ENCODE measurements at regions not wholly inside any gene's neighbourhood (a gene's known extent, or its start where the extent isn't known, plus 50 kb on each side); places are given as distances from the start of the nearest gene placed in this dataset.

DNA sequence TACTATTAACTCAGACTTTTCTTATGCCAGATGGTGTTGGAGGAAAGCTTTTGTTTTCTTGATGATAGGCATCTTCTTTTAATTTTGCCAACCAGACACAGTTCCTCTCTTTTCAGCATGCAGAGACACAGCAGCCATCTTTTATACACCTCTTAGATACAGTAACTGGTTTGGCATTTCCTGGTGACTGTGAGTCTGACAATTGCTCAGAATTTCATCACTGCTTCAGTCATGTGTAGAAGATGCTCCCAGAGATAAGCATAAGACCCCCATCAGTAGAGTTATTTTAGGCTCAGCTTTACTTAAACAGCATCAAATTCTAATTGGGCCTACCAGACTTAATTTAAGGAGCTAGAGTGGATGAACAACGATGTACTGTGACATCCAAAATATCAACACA lies 779.0 kb downstream of the SQOR start:
- DNase-seq (ENCODE audit: low spot score), result peak; percentile 4

DNA sequence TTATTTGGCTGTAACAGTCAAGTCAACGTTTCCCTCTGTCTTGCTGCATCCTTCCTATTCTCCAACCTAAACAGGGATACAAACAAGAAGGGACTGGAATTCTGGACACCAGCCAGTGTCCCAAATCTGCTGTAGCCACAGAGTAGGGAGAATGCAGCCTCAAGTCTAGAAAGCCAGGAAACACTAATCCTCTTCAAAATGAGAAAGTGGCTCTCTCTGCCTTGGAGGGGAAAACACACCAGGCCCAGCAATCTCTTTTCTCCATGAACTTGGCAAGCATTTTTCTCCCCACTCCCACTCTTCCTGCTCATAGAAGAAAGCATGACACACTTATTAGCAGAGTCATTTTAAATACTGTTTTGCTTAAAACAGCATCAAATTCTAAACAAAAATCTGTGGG lies 781.7 kb downstream of the SQOR start:
- DNase-seq (ENCODE audit: low spot score), result no peak

DNA sequence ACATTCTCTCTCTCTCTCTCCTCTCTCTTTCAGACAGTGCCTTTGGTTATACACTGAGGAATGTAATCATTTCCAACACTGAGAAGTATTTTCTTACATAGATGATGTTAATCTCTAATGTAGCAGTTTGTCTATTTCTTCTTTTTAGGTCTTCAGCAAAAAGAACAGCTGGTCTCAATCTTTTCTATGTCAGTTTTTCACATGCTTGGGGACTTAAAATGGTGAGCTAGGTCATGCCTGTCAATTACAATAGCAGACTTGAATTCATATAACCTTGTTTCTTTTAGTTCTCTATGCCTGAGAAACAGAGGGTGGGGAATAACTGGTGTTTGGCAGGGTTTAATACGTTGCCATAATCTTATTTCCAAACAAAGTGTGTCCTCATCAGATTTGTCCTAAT lies 786.2 kb downstream of the SQOR start:
- DNase-seq (ENCODE audit: low spot score), result no peak

DNA sequence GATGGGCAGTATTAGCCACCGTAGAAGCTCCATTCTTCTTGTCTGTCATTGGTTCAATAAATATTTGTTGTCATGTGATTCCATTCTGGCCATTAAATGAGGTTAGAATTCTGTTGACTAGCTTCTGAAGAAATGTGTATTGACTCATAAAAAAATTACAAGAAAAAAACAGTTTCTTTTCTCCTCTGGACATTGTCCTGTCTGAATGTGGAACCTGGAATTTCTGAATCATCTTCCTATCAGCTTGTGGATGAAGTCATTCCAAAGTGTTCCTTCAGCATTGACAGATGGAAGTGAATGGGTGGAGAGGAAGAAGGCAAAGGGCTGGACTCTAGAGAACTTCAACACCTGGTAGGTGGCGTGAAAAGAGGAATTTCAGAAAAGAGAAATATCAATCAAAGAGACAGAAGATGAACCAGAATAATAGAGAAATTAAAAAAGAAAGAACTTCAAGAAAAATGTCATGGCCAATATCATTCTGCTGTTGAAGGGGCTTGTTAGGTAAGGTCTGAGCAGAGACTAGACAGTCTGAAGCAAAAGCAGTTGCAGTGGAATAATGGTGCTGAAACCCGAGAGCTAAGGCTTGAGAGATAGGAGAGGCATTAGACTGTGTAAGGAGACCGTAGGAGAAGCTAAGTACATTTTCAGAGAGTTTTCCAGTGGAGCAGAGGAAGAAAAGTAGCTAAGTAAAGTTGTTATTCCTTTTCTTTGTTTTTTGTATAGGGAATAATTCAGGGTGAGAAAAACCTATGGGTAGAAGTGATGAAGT lies 806.6 kb downstream of the SQOR start:
- peak; percentile 2 for DNase-seq (ENCODE audit: low spot score)

DNA sequence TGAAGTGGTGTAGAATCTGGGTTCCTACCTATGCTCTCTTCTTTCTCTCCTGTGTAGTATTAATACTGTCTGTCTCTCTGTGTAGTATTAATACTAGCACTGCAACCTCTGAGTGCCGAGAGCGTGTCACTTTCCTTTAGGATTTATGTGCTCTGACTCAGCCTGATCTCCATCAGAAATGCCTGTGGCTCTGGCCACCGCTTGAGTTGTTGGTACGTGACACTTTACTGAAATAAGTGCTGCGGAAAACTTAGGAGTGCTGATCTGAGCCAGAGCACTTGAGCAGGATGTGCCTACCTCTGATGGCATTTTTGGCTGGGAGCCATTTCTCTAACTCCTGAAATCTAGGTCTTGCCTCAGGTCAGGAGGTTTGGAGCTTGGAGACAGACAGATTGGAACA lies 807.4 kb downstream of the SQOR start:
- DNase-seq (ENCODE audit: low spot score), result peak; percentile 7

DNA sequence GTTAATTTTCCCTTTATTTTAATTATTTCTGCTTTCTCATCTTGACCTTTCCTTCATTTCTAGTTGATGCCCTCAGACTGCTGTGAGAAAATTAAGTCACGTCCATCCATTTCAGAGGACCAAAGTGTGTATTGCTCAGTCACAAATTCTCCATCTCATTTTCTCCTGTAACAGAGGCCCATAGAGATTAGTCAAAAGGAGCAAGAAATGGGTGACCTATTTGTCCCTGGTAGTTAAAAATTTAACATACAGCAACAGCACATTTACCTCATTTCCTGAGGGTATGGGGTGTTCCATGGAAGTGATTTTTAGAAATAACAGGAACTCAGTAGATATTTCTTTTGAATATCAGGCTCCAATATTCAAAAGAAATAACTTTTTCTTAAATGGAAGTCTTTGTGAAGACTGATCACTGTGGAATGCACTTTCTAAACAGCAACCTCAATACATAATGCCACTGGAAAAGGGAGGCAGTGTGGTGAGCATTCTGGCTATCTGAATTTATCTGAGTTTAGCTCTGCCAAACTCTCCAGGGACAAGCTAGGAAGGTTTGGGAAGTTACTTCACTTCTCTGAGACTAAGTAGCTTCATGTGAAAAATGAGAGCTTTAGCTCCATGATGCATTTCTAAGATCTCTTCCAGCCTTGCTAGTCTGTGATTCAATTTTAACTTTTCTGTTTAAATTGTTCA lies 808.2 kb downstream of the SQOR start:
- no peak for DNase-seq (ENCODE audit: low spot score)

DNA sequence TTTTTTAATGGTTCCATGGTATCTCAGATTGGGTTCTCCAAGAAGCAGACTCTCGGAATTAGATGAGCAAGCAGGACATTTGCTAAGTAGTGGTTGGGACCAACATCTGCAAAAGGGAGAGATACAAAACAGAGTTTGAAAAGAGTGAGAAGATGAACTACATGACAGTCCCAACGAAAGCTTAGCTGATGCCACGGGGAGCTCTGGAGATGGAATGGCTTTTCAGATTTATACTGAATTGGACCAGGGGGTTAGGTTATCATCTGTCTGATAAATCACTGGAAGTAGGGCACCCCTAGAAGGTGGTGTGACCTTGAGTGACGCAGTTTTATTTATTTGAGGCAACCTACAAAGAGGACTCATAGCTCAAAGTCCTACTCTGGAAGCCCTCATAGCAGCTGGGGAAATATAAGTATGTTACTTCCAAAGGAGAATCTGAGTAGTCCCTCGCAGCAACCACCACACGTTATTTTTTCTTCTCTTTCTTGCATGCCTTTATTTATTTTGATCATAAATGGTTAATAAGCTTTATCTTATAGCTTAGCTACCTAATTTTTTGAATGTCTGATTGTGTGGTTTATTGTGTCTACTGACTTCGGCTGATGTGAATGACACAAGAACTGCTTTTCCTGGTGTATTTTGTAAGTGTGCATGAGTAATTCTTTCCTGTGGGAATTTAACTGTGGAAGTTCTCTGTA lies 815.4 kb downstream of the SQOR start:
- no peak for DNase-seq (ENCODE audit: low spot score)

DNA sequence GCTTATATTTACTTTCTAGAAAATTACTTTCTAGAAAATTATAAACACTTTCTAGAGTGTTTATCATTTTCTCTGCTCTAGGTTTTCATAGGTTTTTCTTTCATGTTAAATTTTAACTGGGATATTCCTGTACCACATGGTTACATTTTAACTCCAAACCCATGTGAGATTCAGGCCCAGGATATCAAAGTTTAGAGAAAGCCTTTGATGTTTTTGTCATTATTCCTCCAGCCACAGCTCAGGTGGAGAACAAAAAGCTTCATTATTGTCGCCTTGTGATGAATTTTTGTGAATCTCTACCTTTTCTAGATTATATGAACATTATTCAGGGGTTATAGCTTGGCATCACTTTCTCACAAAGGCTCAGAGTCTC lies 816.0 kb downstream of the SQOR start:
- DNase-seq (ENCODE audit: low spot score), result no peak

DNA sequence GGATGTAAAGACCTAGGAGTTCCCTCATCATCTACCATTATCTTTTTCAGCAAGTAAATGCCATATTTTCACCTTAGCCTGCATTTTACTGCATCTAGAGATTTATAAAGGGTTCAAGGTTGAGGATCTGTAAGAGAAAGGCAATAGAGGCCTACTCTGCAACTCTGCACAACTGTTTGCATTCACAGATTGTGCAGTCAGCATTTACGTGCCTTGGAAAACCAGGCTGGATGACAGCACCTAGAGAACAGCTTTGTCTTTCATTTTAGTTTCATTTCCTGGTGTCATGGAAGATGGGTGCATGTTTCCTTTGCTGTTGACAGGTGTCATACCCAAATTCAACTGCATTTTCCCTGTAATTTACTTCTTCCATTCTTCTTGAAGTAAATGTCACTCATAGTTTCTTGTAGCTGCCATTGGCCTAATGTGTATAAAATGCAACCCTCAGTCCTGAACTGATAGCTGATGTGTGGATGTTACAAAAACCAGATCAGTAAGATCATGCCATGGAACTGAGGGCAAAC lies 817.5 kb downstream of the SQOR start:
- no peak for DNase-seq (ENCODE audit: low spot score)

DNA sequence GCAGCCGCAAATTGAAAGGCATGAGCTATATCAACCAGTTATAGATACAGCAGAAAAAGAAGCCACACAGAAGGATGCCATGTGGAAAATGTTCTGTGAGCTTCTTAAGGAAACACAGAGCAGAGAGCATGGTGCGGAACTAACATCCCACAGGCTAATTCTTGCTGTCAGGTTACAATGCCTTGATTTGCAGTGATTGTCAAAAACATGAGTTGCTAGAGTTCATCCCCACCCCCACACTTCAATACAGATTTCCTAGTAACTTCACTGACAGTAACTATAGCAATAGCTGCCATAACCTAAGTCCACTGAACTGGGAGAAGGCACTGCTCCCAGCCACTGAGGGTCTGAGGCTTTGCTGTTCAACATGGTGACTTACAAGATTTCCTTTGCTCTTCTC lies 821.6 kb downstream of the SQOR start:
- no peak for DNase-seq (ENCODE audit: low spot score)

DNA sequence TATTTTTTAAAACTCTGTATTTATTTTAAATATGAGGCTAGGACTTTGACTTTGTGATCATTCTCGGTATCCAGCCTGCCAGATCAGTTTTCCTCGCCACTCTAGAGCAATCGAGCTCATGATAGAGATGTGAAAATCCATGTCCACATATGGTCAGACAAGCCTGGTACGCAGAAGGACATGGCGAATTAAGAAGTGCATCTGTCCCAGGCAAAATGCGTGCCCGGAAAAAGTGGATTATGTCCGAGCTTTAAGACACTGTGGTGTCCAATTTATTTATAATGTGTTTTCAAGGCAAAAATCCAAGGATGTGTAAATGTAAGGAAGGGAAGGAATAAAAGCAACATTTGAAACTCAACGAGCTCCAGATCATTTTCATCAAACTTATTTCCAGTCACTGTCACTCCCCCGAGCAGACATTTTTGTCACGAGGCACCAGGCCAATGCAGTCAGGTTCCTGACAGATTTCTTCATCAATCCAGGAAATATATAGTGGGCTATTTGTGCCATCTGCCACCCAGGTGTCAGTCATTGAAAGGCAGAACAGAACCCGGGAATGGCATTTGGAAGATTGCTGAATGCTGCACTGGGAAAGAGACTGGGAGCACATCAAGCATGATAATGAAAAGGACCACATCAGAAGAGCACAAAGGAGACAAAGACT lies 825.7 kb downstream of the SQOR start:
- DNase-seq (ENCODE audit: low spot score), result no peak

DNA sequence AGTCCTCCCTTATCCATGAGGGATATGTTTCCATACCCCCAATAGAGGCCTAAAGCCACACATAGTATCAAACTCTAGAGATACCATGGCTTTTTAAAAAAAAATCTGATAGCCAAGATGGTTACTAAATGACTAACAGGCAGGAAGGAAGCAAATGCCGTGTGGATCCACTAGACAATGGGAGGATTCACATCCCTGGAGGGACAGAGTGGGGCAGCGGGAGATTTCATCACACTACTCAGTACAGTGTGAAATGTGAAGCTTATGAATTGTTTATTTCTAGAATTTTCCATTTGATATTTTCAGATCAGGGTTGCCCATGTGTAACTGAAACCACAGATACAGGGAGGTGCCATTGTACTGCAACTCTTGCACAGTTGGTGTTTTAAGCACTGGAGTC lies 826.6 kb downstream of the SQOR start:
- no peak for DNase-seq (ENCODE audit: low spot score)

DNA sequence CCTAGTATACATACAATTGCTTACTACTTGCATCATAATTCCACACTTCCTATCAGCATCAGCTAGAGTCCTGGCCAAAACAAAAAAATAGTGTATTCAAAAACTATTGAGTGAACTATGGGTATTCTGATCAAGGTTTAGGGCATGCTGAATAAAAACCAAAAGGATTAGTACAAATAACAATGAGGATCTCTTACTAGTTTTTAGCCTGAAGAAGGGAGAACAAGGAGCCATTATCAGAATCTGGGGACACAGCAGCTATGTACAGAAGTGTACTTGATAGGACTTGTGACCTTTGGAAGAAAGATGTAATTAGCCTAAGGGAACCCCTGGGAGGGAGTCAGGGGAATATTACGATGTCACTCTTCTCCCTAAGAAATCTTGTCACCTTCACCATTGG lies 832.2 kb downstream of the SQOR start:
- DNase-seq (ENCODE audit: low spot score), result no peak

DNA sequence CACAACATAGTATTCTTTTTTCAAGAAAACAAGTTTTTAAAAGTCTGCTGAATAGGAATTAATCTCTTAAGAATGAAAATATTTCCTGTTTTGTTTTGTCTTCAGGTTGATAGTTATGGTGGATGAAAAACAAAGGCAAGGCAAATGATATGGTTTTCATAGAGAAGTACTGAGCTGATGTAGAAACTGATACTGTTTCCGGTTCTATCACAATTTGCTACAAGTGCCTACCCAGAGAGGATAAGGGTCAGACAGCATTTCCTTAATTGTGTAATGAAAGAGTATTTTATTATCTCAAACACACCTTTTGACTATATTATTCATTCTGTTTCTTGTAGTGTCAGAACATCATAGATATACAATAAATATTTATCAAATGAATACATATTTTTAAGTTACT lies 836.3 kb downstream of the SQOR start:
- no peak for DNase-seq (ENCODE audit: low spot score)

DNA sequence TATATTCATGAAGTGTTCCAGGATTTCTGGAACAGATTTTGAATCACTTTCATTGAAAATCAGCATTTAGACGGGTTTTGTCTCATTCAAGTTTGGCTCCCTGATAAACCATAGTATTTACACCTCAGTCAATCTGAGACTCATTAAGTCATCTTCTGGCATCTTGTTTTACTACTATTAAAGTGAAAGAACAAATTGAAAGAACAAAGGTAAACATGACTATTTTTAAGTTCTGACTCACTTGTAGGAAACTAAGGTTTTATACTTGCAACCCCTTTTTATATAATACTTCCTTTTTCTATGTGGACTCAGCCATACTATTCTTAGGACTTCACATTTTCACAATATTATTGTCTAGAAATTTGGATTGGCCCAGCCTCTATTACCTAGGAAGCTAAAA lies 854.4 kb downstream of the SQOR start:
- DNase-seq (ENCODE audit: low spot score), result no peak

DNA sequence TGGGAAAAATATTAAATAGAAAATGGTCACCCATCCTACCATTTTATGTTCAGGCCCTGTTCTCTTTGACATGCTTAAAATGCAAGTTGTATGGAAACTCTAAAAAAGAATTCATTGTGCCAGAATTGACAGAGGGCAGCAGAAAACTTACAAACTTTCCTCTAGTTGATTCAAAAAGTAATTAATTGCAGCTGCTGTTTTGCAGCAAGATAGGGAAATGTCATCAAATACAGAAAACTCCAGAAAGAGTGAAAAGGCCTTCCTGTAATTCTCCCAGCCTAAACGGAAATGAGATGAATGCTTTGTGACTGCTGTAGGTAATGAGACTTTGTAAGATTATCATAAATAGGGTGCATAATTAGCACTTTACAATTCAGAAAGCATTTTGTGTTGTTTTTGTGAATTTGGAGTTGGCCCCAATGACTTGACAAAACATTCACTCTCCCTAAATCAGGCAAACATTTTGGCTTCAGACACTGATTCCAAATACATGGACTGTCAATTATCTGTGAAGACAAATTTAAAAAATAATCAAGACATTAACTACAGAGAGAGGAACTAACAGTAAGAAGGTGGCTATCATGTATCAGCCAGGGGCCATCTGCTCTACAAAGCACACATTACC lies 861.8 kb downstream of the SQOR start:
- DNase-seq (ENCODE audit: low spot score), result no peak

DNA sequence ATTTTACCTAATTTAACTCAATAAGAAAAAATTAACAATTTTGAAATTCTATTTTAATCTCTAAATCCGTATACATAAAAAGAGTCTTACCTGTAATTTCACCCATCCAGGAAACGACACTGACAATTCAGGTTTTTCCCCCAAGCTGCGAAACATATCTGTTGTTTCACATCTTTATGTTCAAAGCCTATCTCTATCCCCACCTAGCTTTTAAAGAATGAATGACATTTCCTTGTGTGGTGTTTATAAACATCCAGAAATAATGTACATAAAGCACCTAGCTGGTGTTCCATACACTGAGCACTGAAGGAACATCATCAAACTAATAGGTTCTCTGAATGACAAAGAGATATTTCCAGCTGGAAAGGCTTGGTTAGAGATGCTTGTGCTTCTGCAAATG lies 867.8 kb downstream of the SQOR start:
- no peak for DNase-seq (ENCODE audit: low spot score)

DNA sequence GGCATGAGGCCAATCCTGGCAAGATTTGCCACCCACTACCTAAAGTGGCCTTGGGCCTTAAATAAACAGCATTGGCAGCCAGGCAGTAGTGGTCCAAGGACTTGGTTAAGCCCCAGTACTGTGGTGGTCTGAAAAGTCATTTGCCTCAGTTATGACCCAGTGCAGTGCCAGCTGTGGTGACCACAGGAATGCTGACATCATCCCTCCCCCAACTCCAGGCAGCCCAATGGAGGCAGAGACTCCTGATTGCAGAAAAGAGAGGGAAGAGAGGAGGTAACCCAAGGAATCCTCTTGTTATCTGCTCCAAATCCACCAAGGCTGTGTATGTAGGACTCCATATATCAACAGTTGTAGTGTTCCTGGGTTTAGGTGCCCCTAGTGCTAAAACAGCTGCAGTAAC lies 883.6 kb downstream of the SQOR start:
- DNase-seq (ENCODE audit: low spot score), result no peak

DNA sequence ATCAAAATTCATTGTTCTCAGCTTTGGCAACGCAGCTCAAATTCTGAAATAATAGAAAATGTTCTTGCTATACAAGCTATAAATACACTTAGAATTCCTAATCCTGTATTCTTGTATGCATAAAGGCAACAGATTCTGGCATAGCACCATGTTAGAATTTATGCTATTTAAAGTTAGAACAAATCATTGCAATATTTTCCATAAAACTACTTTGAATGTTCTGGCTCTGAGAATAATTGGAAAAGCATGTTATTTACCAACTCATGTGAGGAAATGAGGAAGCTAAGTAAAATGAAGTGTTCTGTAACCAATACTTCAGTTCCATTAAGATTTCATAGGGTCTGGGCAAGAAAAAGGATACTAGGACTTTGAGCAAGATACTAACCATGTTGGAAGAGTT lies 888.9 kb downstream of the SQOR start:
- no peak for DNase-seq (ENCODE audit: low spot score)

DNA sequence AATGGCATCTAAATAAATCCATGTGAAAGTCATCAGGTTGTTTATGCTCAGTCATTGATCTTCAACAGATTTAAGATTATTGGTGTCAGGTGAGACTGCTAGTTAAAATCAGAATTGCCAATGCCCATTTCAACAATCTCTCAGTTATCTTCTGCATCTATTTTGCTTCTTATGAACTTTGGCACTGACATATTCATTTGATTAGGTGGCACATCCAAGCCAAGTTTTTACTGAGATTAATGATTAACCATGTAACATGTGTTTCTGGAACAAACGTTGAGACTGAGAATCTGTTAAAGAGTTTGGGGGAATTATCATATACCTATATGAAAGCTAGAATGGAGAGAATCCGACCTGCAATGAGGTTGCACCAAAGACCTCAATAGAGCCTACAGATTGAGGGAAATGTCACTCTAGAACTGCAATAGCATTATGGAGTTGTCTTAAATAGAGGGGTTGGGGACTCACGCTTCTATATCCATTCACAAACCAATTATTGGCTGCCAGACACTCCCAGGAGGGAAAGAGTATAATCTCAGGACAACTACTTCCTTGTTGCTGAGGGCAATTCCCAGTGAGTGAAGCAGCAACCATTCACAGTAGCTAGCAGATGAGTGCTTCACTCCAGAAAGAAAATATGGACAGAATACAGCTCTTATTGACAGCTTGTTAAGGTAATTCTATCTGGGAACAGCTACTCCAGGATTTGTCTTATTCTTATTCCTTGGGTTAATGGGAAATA lies 891.3 kb downstream of the SQOR start:
- DNase-seq (ENCODE audit: low spot score), result no peak

DNA sequence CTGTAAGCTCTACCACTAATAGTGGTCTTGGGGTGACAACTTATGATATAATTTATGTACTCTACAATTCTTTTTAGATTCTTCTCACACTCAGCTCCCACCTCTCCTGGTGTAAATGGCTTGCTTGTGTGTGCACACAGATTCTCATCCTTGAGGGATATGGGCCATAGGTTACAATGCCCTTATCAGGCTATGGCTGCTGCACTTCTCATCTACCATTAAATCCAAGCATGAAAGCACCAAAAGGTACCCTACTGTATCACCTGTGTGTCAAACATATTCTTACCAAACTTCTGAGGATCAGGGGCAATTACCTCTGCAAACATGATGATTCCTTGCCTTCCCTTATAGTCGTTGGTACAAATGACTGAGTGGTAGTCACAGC lies 891.9 kb downstream of the SQOR start:
- DNase-seq (ENCODE audit: low spot score), result no peak
